ENCODE measurements at regions not wholly inside any gene's neighbourhood (a gene's known extent, or its start where the extent isn't known, plus 50 kb on each side); places are given as distances from the start of the nearest gene placed in this dataset.

GRCh38 chr3:88222343-88222742 is 72.6 kb downstream of the C3orf38 start:
- no peaks in the 10 kb centered on the region for H3K27me3 ChIP-seq
- intact Hi-C loops (cut with DNase I; ENCODE audit: low total_unique reads), result no loop called here

GRCh38 chr3:88225326-88226008 is 75.7 kb downstream of the C3orf38 start:
- Histone ChIP-seq H3K4me1 (no peaks in the 10 kb centered on the region), H3K36me3 (no peaks in the 10 kb centered on the region), H3K4me3 (no peak overlapping the region), H3K9me3 (no peaks in the 10 kb centered on the region), H3K27ac (no peak overlapping the region), H3K27me3 (no peaks in the 10 kb centered on the region)
- no peak for TF ChIP-seq CTCF (IDR thresholded peaks at IDR 0.05)
- intact Hi-C loops (cut with DNase I; ENCODE audit: low total_unique reads), result no loop called here
- no peak for DNase-seq

More at GRCh38 chr3:88222343-88222742, 72.6 kb downstream of the C3orf38 start:
- Histone ChIP-seq H3K27ac (no peak overlapping the region), H3K36me3 (no peaks in the 10 kb centered on the region), H3K4me1 (no peaks in the 10 kb centered on the region), H3K9me3 (no peaks in the 10 kb centered on the region), H3K4me3 (no peak overlapping the region)
- no peak for TF ChIP-seq CTCF (IDR thresholded peaks at IDR 0.05)
- DNase-seq, result no peak

- no peak for TF ChIP-seq CTCF (IDR thresholded peaks at IDR 0.05)
- Histone ChIP-seq H3K4me1 (no peaks in the 10 kb centered on the region), H3K27ac (no peak overlapping the region)
Measured at GRCh38 chr3:88226910-88227309, 77.2 kb downstream of the C3orf38 start.

GRCh38 chr3:88230638-88231037 is 80.9 kb downstream of the C3orf38 start:
- Histone ChIP-seq H3K4me1 (no peaks in the 10 kb centered on the region), H3K4me3 (no peak overlapping the region), H3K27me3 (no peaks in the 10 kb centered on the region), H3K27ac (no peak overlapping the region), H3K36me3 (no peaks in the 10 kb centered on the region), H3K9me3 (no peaks in the 10 kb centered on the region)
- no peak for TF ChIP-seq CTCF (IDR thresholded peaks at IDR 0.05)
- intact Hi-C loops (cut with DNase I; ENCODE audit: low total_unique reads), result no loop called here
- DNase-seq, result no peak

More at GRCh38 chr3:88226910-88227309, 77.2 kb downstream of the C3orf38 start:
- intact Hi-C loops (cut with DNase I; ENCODE audit: low total_unique reads), result no loop called here
- H3K36me3 ChIP-seq, result no peaks in the 10 kb centered on the region
- no peaks in the 10 kb centered on the region for H3K27me3 ChIP-seq
- H3K4me3 ChIP-seq, result no peak overlapping the region
- no peak for DNase-seq
- no peaks in the 10 kb centered on the region for H3K9me3 ChIP-seq

- TF ChIP-seq CTCF (IDR thresholded peaks at IDR 0.05), result no peak
- no peaks in the 10 kb centered on the region for H3K36me3 ChIP-seq
- no peaks in the 10 kb centered on the region for H3K9me3 ChIP-seq
- H3K4me1 ChIP-seq, result no peaks in the 10 kb centered on the region
- intact Hi-C loops (cut with DNase I; ENCODE audit: low total_unique reads), result no loop called here
- DNase-seq, result no peak
- no peak overlapping the region for H3K4me3 ChIP-seq
- H3K27me3 ChIP-seq, result no peaks in the 10 kb centered on the region
- no peak overlapping the region for H3K27ac ChIP-seq
Measured at GRCh38 chr3:88231207-88231606, 81.4 kb downstream of the C3orf38 start.

GRCh38 chr3:88231632-88232031 is 81.9 kb downstream of the C3orf38 start:
- no peak for TF ChIP-seq CTCF (IDR thresholded peaks at IDR 0.05)
- Histone ChIP-seq H3K4me1 (no peaks in the 10 kb centered on the region), H3K27ac (no peak overlapping the region), H3K9me3 (no peaks in the 10 kb centered on the region), H3K4me3 (no peak overlapping the region), H3K36me3 (no peaks in the 10 kb centered on the region), H3K27me3 (no peaks in the 10 kb centered on the region)
- intact Hi-C loops (cut with DNase I; ENCODE audit: low total_unique reads), result no loop called here
- no peak for DNase-seq
